ENCODE measurements at regions not wholly inside any gene's neighbourhood (a gene's known extent, or its start where the extent isn't known, plus 50 kb on each side); places are given as distances from the start of the nearest gene placed in this dataset.

DNA sequence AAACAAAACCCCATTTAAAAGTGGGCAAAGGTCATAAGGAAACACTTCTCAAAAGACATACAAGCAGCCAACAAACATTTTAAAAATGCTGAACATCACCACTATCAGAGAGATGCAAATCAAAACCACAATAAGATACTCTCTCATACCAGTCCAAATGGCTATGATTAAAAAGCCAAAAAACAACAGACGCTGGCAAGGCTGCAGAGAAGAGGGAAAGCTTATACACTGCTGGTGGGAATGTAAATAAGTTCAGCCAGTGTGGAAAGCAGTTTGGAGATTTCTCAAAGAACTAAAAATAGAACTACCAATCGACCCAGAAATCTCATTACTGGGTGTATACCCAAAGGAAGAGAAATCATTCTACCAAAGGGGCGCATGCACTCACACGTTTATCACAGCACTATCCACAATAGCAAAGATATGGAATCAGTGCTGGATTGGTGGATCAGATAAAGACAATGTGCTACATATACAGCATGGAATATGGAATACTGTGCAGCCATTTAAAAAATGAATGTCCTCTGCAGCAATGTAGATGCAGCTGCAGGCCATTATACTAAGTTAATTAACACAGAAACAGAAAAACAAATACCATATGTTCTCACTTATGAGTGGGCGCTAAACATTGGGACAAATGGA, 102.1 kb upstream of the DAAM1 start:
- DNase-seq (ENCODE audit: low spot score in 2 of 2) = no peak
- no peak overlapping the region for H3K4me3 ChIP-seq
- TF ChIP-seq, protein P1, sequence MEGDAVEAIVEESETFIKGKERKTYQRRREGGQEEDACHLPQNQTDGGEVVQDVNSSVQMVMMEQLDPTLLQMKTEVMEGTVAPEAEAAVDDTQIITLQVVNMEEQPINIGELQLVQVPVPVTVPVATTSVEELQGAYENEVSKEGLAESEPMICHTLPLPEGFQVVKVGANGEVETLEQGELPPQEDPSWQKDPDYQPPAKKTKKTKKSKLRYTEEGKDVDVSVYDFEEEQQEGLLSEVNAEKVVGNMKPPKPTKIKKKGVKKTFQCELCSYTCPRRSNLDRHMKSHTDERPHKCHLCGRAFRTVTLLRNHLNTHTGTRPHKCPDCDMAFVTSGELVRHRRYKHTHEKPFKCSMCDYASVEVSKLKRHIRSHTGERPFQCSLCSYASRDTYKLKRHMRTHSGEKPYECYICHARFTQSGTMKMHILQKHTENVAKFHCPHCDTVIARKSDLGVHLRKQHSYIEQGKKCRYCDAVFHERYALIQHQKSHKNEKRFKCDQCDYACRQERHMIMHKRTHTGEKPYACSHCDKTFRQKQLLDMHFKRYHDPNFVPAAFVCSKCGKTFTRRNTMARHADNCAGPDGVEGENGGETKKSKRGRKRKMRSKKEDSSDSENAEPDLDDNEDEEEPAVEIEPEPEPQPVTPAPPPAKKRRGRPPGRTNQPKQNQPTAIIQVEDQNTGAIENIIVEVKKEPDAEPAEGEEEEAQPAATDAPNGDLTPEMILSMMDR (IDR thresholded peaks at IDR 0.05) = no peak
- no peaks in the 10 kb centered on the region for H3K27me3 ChIP-seq
- no peaks in the 10 kb centered on the region for H3K36me3 ChIP-seq
- no peaks in the 10 kb centered on the region for H3K4me1 ChIP-seq
- H3K9me3 ChIP-seq = no peaks in the 10 kb centered on the region
- intact Hi-C loops (cut with DNase I) = no loop called here
- no peak overlapping the region for H3K27ac ChIP-seq

DNA sequence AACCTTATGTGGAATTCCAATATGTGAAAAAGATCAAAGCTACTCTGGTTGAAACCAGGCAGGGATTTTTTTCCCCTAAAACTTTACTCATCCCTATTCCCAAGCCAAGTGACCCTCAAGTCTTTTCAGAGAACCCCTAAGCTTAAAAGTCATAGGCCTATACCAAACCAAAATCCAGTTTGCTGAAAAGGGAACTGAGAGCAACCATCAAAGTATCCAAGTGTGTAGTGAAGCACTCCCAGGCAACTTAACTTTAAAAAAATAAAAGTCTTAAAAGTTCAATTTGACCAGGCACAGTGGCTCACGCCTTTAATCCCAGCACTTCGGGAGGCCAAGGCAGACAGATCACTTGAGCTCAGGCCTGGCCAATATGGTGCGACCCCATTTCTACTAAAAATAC, 101.2 kb upstream of the DAAM1 start:
- intact Hi-C loops (cut with DNase I) = no loop called here
- no peak overlapping the region for H3K27ac ChIP-seq
- no peaks in the 10 kb centered on the region for H3K9me3 ChIP-seq
- no peak for DNase-seq (ENCODE audit: low spot score in 2 of 2)
- no peaks in the 10 kb centered on the region for H3K4me1 ChIP-seq
- TF ChIP-seq, protein P1 (IDR thresholded peaks at IDR 0.05) = no peak
- no peak overlapping the region for H3K4me3 ChIP-seq
- H3K36me3 ChIP-seq = no peaks in the 10 kb centered on the region
- no peaks in the 10 kb centered on the region for H3K27me3 ChIP-seq

DNA sequence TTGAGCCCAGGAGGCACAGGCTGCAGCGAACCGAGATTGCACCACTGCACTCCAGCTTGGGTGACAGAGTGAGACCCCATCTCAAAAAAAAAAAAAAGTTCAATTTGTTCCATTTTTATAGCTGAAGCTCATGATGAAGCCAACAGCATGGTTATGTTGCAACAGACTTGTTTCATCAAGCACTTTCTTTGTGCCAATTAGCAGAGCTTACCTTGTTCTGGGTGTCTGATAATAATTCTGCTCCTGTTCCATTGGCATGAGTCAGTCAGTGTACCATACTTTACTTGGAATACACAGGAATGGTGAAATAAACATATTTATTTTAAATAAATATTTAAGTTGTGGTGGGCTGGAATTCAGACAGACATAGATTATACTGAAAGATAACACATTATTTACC, 100.8 kb upstream of the DAAM1 start:
- Histone ChIP-seq H3K4me1 (no peaks in the 10 kb centered on the region), H3K4me3 (no peak overlapping the region), H3K27me3 (no peaks in the 10 kb centered on the region), H3K27ac (no peak overlapping the region), H3K9me3 (no peaks in the 10 kb centered on the region), H3K36me3 (no peaks in the 10 kb centered on the region)
- TF ChIP-seq, protein P1 (IDR thresholded peaks at IDR 0.05) = no peak
- intact Hi-C loops (cut with DNase I) = no loop called here
- no peak for DNase-seq (ENCODE audit: low spot score in 2 of 2)

DNA sequence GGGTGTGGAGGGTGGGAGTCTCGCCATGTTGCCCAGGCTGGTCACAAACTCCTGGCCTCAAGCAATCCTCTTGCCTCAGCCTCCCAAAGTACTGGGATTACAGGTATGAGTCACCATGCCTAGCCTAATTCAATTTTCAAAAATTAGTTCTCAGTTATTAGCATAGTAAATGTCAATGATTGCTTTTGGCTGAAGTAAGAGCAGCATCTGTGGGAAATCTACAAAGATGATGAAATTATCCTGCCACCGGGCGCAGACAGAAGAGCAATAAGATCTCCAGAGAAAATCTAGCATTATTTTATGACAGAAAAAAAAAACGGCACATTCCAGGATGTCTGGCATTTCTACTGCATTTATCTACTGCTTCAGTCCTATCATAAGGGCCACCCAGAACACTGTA, 97.9 kb upstream of the DAAM1 start:
- Histone ChIP-seq H3K4me3 (no peak overlapping the region), H3K27me3 (no peaks in the 10 kb centered on the region), H3K4me1 (no peaks in the 10 kb centered on the region), H3K27ac (no peak overlapping the region), H3K9me3 (no peaks in the 10 kb centered on the region), H3K36me3 (no peaks in the 10 kb centered on the region)
- TF ChIP-seq, protein P1 (IDR thresholded peaks at IDR 0.05) = no peak
- no peak for DNase-seq (ENCODE audit: low spot score in 2 of 2)
- intact Hi-C loops (cut with DNase I) = no loop called here

DNA sequence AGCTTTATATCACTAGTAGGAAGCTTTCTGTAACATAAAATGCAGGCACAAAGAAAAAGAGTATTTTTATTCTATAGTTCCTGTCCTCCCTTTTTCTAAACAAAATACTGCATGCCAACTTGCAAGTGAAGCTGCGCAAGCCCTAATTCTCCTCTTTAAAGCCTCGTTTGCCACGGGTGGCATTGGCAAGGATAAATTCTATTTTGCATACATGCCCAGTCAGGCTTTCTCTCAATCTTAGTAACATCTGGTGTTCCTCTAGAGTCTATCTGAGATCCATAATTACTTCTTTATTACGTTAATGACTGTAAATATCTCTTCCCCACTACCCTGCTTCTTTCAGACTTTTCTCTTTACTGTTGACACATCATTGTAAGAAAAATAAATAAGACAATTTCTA, 97.1 kb upstream of the DAAM1 start:
- DNase-seq (ENCODE audit: low spot score in 2 of 2) = no peak
- intact Hi-C loops (cut with DNase I) = no loop called here
- TF ChIP-seq, protein P1 (IDR thresholded peaks at IDR 0.05) = no peak
- no peaks in the 10 kb centered on the region for H3K36me3 ChIP-seq
- H3K9me3 ChIP-seq = no peaks in the 10 kb centered on the region
- H3K27ac ChIP-seq = no peak overlapping the region
- H3K27me3 ChIP-seq = no peaks in the 10 kb centered on the region
- no peaks in the 10 kb centered on the region for H3K4me1 ChIP-seq
- no peak overlapping the region for H3K4me3 ChIP-seq

DNA sequence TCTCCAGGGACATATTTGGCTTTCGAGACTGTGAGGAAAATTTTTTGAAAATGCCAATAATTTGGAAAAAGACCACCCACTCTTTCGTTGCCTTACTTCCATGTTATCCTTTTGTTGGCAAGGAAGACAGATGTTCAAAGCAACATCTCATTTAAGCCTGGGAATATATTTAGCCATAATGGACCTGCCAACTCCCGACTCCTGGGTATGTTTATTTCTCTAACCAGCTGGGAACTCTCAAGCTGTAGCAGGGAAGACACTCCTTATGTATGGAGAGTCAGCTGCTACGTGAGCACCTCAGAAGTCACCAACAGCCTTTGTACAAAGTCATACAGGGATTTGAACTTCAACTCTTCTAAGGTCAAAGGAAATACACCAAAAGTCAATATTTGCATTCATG, 96.5 kb upstream of the DAAM1 start:
- no peak overlapping the region for H3K27ac ChIP-seq
- H3K9me3 ChIP-seq = no peaks in the 10 kb centered on the region
- H3K36me3 ChIP-seq = no peaks in the 10 kb centered on the region
- TF ChIP-seq, protein P1 (IDR thresholded peaks at IDR 0.05) = no peak
- intact Hi-C loops (cut with DNase I) = no loop called here
- no peaks in the 10 kb centered on the region for H3K4me1 ChIP-seq
- no peaks in the 10 kb centered on the region for H3K27me3 ChIP-seq
- no peak for DNase-seq (ENCODE audit: low spot score in 2 of 2)
- no peak overlapping the region for H3K4me3 ChIP-seq
